GM21381 (cell line): ENCODE measurements at regions not wholly inside any gene's neighbourhood (a gene's known extent, or its start where the extent isn't known, plus 50 kb on each side); places are given as distances from the start of the nearest gene placed in this dataset.

Source experiments
- ATAC-seq: cut with Tn5 transposase; IDR thresholded peaks from one replicate; pipeline ENCODE4 v1.9.1; 2021; ENCODE audit warnings: mild to moderate bottlenecking, moderate library complexity; ENCODE audit not compliant: unreplicated experiment

DNA sequence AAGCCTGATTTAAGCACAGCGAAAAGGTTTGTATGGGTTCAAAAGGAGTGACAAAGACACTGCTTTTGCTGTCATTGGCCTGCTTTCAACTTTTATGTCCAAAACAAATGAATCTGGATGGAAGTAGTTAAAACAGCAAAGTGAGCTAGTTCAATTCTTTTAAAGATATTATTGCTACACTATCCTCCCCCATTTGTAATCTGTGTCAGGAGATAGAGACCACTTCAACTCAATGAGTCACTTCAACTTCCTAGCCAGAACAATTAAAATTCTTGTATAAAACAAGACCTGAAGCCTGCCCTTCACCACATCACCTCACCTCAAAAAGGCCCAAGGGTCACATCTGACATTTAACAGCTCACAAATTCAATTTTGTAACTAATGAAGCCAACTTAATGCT, 364.1 kb upstream of the LYPLAL1 start:
- no peak for ATAC-seq

DNA sequence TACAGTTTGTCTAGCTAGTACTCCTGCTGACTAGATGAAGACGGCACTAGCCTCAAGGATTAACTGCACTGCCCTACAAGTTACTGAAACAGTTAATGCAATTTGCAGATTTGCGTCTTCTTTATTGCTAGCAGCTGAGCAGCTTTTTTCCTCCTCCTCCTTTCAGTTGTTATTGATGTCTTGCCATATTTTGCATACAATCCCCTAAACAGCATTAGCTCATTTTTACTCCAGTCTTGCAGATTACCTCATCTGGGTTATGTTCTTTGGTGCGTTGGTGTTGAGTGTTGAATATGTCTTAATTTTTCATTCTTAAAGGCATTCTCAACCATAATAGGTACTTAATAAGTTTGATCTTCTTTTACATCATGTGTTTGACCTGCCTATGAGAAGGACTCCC, 363.4 kb upstream of the LYPLAL1 start:
- ATAC-seq, result no peak

DNA sequence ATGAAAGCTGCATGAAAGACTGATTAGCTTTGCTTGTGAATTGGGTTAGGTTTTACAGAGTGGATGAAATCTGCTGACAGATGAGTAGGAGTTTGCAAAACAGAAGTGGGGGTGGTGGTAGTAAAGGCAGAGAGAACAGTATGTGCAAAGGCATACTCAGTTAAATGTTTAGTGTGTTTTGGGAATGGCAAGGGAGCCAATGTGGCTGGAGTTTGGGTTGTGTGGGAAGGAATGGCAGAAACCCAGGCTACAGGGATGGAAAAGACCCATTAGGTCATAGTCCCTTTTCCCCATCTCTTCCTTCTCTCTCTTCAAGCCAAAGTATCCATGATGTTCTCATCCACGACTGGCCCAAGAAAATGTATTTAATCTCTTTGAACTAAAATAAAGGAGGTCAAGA, 362.2 kb upstream of the LYPLAL1 start:
- no peak for ATAC-seq

DNA sequence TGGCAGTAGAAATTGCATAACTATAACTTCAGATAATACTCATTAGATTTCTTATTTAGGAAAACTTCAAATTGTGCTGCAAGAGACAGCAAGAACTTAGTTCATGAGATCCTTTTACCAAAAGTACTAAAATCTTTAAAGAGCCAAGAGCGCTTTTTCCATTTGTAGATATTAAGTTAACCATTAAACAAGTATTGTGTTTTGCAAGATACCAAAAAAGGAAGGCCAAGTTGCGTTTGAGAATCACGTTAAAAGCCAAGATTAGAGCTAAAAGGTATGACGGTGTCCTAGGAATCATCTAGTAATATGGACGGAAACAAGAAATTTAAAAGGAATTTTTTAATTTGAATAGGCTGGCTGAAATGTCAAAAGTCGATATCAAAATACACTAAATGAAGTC, 361.3 kb upstream of the LYPLAL1 start:
- ATAC-seq, result no peak

DNA sequence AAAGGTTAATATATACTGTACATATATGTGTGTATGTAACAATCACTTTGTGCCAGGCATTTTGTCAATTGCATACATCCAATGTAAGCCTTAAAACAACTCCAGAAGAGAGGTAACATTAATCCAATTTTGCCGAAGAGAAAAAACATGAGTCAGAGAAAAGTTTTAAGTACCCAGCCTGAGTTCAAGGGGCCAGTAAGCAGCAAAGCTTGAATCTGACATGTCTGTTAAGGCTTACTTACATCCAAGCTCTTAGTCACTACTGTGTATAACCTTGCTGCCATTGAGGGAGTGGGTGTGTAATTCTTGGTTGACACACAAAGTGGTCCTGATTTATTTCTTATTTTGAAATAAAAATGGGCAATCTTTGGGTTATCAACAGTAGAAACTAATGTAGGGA, 360.4 kb upstream of the LYPLAL1 start:
- ATAC-seq, result no peak

DNA sequence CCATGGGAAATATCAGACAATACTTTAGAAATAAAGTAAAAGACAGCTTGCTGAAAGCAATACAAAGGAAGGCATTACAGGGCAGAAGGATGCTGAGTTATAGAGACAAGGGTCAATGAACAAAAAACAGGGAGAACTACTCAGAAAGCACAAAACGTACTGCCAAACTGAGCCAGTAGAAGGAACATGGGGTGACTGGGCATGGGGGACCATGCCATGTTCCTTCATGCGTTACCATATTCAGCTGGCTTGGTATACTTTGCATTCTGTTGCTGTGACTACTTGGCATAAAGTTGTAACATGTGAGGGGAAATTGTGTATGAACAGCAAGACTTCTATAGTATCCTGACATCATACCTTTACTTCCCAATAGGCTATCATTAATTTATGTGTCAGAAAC, 358.6 kb upstream of the LYPLAL1 start:
- ATAC-seq, result no peak

DNA sequence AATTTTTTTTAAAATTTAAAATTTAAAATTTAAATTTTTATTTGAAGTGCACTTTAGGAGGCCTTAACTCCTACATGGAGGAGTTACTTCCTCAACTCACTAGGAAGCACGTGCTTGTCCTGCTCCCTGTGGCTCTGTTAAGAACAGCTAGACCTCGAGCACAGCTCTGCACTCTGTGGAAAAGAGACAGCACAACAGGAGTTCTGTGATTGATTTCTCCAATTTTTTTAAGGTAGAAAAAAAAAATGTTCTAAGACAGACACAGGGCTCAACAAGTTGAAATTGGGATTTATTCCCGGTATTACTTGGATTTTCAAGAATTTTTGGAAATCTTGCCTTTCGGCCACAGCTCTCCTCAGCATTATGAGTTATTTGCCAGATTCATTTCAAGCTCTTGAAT, 356.6 kb upstream of the LYPLAL1 start:
- no peak for ATAC-seq

DNA sequence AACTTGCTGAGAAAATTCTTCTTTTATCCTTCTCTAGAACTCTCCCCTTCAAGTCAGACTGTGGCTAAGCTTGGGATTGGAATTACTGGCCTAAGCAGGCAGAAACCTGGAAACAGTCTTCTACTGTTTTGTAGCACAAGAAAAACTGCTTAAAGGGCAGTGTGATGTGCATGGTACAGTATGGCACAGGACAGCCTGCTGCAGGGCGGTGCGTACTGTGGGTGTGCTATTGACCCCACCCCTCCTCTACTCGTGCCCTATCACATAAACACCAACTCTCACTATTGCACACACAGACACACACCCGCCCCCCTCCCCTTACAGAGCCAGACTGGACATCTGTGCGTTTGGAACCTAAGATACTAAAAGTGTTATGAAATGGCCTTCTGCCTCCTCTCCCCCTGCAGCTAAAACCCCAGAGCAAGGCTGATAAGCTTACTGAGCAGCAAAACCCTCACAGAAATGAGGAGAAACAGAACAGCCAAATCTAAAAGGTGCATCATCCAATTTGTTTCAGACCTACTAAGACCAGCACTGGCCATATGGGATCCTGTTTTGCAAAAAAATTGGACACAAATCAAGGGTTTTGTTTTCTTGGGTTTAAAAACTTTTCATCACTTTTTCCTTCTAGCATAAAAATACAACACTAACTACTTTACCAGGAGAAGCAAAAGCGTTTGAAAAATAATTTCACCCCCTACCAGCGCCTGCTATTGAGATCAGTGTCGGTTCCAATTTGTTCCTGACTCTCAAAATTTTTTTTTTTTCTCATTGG, 355.8 kb upstream of the LYPLAL1 start:
- ATAC-seq, result no peak

DNA sequence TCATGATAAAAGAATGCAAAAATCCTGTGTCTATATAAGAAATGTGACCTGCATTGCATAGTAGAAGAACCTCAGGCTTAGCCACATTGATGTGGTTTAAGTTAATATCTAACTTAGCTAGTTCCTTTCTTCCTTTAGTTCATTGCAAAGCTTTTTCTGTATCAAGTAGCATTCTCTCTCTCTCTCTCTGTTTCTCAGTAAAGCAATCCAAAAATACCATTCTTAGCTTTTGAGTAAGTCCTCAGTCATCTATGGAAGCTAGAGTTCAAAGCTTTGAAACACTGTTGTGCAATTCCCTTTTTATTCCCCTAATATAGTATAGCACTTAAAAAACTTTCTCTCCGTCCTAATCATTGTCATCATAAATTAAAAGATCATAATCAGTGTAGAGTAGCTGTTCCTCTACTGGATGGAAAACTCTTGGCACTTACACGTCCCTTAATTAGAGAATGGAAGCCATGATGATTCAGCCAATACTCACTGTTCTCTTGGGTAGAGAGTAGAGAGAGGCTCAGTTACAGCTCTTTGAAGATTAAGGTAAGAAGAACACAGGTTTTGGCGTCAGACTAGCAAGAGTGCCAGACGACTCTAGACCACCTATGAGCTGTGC, 350.3 kb upstream of the LYPLAL1 start:
- peak; percentile 71 for ATAC-seq

DNA sequence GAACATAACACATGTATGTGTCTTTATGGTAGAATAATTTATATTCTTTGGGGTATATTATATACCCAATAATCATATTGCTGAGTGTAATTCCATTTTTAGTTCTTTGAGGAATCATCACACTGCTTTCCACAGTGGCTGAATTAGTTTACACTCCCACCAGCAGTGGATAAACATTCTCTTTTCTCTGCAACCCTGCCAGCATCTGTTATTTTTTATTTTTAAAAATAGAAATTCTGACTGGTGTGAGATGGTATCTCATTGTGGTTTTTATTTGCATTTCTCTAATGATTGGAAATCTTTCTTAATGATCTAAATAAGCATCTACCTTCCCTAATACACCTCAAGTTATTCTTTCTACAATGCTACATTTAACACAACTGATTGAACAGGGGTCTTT, 346.2 kb upstream of the LYPLAL1 start:
- ATAC-seq, result no peak

DNA sequence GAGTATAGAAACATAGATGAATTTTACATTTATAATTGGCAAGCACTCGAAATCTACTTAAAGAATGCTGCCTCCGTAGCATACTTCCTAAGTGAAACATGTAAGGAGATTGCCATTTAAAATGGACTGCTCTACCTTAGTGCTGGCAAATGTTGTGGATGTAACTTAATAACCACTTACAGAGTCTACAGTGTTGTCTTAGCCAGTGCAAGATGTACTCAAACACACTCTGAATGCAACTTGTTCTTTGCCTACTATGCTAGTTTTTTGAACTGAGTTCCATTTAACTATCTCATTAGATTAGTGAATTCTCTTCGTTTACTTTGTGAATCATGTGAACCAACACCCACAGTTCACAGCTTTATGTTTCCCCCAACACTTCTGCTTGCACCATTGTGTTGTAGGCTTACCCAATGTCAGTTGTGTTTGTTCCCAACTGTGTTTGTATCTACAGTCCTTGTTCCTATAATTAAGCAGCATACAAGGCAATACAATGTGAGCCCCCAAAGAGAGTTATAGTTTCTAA, 345.5 kb upstream of the LYPLAL1 start:
- no peak for ATAC-seq

DNA sequence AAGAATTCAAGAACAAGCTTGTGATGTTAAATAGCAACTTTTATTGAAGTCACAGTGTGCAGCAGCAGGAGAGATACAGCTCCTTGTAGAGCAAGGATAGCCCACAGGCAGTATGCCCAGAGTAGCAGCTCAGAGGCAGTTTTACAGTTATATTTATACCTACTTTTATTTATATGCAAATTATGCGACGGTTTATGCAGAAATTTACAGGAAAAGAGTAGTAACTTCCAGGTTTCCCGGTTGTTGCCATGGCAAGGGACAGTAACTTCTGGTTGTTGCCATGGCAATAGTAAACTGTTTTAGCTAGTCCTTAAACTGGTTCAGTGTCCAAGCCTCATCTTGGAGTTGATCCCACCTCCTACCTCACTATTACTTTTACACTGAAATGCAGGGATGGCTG, 344.6 kb upstream of the LYPLAL1 start:
- ATAC-seq, result no peak

DNA sequence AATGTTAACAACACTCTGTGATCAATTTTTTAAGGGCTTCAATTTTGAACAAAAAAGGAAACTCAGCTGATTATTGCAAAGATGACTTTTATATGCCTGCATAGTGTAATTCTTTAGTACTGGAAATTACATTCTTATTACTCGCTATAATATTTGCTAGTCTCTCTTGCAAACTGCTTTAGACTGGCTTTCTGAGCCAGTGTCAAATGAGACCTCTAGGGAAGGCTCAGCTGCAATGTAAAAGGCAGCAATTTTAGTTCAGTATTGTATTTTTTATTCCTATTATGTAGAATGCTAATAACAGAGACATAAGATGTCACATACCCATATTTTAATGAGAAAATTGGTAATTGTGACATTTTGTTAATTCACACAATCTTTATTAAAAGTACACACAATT, 338.1 kb upstream of the LYPLAL1 start:
- no peak for ATAC-seq

DNA sequence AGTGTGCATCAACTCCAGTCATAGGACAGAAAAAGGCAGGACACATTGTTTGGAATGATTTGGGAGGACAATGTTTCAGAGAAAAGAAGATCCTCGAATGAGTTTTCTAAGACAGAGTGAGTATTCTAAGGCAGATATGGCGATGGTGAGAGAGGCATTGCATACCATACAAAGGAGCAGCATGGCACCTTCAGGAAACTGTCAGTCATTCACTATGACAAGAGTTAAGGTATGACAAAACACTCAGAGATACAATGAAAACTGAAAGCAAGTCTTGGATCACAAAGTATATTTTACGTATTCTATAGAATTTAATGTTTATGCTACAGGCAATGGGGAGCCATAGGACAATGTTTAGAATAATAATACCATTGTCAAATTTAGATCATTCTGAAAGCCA, 337.4 kb upstream of the LYPLAL1 start:
- ATAC-seq, result no peak

DNA sequence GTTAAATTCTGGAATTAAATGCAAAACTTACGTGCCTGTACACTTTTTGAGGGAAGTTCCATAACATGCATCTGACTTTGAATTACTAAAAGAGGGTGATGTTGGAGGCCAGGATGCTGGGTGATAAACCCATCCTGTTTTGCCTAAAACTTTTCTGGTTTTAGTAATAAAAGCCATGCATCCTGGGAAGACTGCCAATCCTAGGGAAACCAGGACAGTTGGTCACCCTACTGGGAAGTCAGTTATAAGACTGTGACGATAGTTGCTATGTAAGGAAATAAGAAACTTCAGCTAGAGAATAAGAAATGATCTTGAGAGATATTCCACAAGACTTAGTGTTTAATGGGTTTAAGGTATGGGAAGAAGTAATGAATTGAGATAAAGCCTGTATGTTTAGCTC, 336.6 kb upstream of the LYPLAL1 start:
- no peak for ATAC-seq

DNA sequence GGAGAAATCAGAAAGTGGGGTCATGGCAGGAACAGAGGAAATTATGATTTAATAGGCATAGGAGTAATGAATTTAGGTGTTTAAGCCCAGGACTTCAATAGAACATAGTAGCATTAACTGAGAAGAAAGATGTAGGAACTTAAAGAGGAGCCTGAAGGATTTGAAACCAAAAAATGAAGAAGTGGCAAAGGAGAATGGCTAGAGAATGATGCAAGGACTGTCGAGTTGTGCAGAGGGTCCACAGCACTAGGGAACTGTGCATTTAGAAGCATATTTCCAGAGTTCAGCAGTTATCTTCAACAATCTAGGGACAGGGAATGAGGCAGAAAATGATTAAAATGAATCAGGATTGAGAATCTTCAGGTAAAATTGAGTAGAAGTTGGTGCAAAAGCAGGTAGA, 328.1 kb upstream of the LYPLAL1 start:
- no peak for ATAC-seq

DNA sequence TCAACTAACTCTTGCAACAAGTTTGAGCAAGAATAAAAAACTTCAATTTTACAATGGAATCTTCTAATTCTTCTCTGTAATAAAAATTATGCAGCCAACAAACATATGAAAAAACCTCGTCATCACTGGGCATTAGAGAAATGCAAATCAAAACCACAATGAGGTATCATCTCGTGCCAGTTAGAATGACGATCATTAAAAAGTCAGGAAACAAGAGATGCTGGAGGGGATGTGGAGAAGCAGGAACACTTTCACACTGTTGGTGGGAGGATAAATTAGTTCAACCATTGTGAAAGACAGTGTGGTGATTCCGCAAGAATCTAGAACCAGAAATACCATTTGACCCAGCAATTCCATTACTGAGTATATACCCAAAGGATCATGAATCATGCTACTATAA, 327.5 kb upstream of the LYPLAL1 start:
- ATAC-seq, result no peak

DNA sequence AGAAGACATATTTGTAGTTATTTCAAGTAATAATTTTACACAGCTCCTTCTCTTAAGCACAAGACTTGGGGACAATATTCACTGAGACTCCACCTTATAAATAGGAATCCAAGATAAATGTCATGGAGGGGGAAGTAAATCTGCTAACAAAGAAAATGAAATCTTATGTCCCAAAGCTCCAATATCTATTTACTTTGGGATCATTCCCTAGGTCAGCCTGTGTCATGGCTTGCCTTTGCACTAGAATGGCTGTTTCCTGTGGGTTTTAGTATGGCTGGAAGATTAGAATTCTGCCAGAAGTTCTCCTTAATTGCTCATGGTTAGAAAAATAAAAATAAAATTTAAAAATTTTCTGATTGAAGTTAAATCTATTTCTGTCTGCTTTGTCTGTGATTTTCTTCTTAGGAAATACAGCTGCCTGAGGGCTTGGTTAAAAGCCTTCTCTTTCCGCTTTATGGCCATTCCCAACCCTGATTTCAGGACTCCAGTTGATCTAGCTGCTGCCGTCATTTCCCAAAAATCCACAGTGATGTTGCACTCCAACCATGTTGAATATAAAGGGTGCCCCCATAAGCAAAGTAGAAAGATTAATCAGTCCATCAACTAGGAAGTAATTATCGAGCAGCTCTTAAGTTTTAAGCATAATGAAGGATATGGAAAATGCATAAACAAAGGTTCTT, 326.4 kb upstream of the LYPLAL1 start:
- no peak for ATAC-seq

DNA sequence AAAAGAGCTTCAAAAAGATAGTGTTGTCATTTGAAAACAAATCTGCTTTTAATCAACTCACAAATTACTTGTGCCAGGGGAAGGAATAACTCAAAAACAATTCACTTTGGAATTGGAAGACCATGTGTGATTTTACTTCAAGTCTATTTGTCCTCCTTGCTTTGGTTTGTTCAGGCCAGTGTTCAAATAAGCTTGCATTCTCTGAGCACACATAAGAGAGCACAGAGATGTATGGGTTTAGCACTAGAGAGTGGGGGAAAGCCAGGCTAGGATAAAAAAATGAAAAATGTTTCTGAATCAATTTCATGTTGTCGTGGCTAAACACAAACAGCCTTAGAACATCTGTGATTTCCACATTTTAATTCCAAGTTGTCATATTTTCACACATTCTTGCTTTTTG, 325.7 kb upstream of the LYPLAL1 start:
- no peak for ATAC-seq

DNA sequence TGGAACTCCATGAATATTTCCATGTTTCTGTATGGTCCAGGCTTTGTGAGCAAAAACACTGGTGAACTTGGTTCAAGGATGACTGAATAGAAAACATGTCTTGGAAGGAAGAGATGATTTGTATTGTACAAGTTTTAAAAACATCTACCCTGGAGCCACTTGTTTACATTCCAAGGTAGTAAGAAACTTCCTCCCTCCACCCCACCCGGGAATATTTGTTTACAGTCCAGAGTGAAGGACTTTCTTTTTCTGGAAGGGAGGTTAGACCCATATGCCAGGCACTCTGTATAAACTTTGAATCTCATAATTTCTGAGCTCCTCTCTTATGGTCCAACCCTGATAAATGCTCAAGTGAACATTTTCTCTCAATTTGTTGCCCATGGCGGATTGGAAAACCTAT, 323.3 kb upstream of the LYPLAL1 start:
- ATAC-seq, result no peak

DNA sequence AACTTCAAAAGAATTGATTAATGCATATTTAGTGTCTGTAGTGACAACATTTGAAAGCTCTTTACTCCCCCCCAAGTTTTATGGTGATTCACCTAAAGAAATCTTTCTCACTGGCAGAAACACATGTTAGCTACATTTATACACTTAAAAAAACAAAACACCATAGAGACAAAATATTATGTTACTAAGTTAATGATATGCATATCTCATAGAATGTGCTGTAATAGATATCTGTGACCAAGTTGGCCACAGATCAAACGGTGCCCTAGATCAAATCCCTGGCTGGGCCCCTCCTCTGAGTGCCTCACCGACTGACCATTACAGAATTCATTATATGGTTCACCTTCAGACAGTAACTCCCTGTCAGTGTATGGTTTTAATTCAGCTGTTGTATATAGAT, 322.1 kb upstream of the LYPLAL1 start:
- ATAC-seq, result no peak

DNA sequence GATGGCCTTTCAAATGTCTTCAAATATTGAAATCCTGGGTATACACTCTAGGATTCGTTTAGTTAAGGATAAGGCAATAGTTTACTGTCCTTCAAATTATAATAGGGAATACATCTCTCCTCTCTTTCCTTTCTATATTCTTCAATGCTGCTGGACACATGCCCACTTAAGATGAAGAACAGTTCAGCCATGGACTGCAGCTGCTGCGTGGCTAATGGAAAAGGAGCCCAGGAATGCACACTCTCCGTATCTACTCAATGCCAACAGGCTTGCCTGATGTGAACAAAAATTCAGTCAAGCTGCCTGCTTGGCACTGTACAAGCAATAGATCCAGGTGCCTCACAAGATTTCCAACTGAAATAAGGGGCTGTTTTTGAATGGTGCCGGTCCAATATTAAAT, 321.2 kb upstream of the LYPLAL1 start:
- no peak for ATAC-seq
